Naive thymus-derived CD8-positive, alpha-beta T cell (primary cell): ENCODE measurements at regions not wholly inside any gene's neighbourhood (a gene's known extent, or its start where the extent isn't known, plus 50 kb on each side); places are given as distances from the start of the nearest gene placed in this dataset.
"Not testable (repeated sequence)": the region's sequence is repeated elsewhere in the genome, so short reads cannot be mapped to it uniquely, and the experiment has no call there.

Experiments used
- ATAC-seq, 2 donors: fragments of 150-1000 bp; cut with Tn5 transposase in 1 of 2; sonication (Bioruptor Pico), chemical (Tn5 transposase) in 1 of 2; 1 replicate in 1 of 2; 2 replicates in 1 of 2; pipeline ENCODE4 v1.10.0; 2021; ENCODE audit warnings: mild to moderate bottlenecking in 2 of 2, moderate library complexity in 2 of 2
- POLR2A ChIA-PET: fragments of 350-600 bp; sonication (Branson Sonifier 250); formaldehyde crosslinking; loops from one replicate; lab custom pipeline; 2021; ENCODE audit warnings: antibody characterized with exemption; lab: Charles Lee
- DNase-seq, 10 donors: peaks; one replicate each; pipeline versions ENCODE4 v3.0.0 to v3.0.0-alpha.2; 2020 to 2022
- H3K27ac Mint-ChIP-seq, 10 donors: one replicate each; pipeline ENCODE4 v1.8.0; 2020 to 2022; ENCODE audit warnings: mild to moderate bottlenecking in 10 of 10, mixed read lengths in 10 of 10, moderate library complexity in 4 of 10, inconsistent platforms in 1 of 10
- H3K27me3 Mint-ChIP-seq, 5 donors: one replicate each; pipeline ENCODE4 v1.8.0; 2021 to 2022; ENCODE audit warnings: mixed read lengths in 5 of 5
- H3K36me3 Mint-ChIP-seq, 3 donors: one replicate each; pipeline ENCODE4 v1.8.0; 2020 to 2022; ENCODE audit warnings: mixed read lengths in 3 of 3, mild to moderate bottlenecking in 2 of 3, inconsistent platforms in 1 of 3
- H3K4me1 Mint-ChIP-seq, 4 donors: one replicate each; pipeline ENCODE4 v1.8.0; 2021 to 2022; ENCODE audit warnings: mixed read lengths in 4 of 4
- H3K4me3 Mint-ChIP-seq, 10 donors: one replicate each; pipeline ENCODE4 v1.8.0; 2020 to 2022; ENCODE audit warnings: mild to moderate bottlenecking in 10 of 10, mixed read lengths in 10 of 10, moderate library complexity in 6 of 10, inconsistent platforms in 1 of 10
- H3K9me3 Mint-ChIP-seq, 9 donors: one replicate each; pipeline ENCODE4 v1.8.0; 2020 to 2022; ENCODE audit warnings: mixed read lengths in 9 of 9, mild to moderate bottlenecking in 3 of 9, inconsistent platforms in 1 of 9, moderate library complexity in 1 of 9

- POLR2A ChIA-PET: no interaction called here
- no peak for ATAC-seq
- H3K36me3 Mint-ChIP-seq: no peaks in the 10 kb centered on the region
Observed at GRCh38 chr13:65725006-65725405, 1505.1 kb downstream of the PCDH9 start.

GRCh38 chr13:65724226-65724625, 1505.9 kb downstream of the PCDH9 start:
- DNase-seq (no peak), ATAC-seq (no peak)
- no peak overlapping the region for H3K27ac Mint-ChIP-seq
- no peak overlapping the region for H3K4me3 Mint-ChIP-seq
- H3K36me3 Mint-ChIP-seq: no peaks in the 10 kb centered on the region
- no peaks in the 10 kb centered on the region for H3K4me1 Mint-ChIP-seq
- POLR2A ChIA-PET: no interaction called here
- H3K9me3 Mint-ChIP-seq: peaks cover 0 to 6% (median 3%) of the 10 kb centered on the region in 9 donors
- H3K27me3 Mint-ChIP-seq: no peaks in the 10 kb centered on the region

More at GRCh38 chr13:65725006-65725405, 1505.1 kb downstream of the PCDH9 start:
- Mint-ChIP-seq H3K27me3 (no peaks in the 10 kb centered on the region), H3K9me3 (peaks cover 0 to 6% (median 0%) of the 10 kb centered on the region in 9 donors), H3K4me1 (no peaks in the 10 kb centered on the region), H3K27ac (no peak overlapping the region), H3K4me3 (no peak overlapping the region)
- DNase-seq: no peak

GRCh38 chr13:65722506-65722905, 1507.6 kb downstream of the PCDH9 start:
- Mint-ChIP-seq H3K4me3 (no peak overlapping the region), H3K27ac (no peak overlapping the region), H3K36me3 (no peaks in the 10 kb centered on the region), H3K27me3 (no peaks in the 10 kb centered on the region), H3K4me1 (no peaks in the 10 kb centered on the region), H3K9me3 (peaks cover 0 to 16% (median 6%) of the 10 kb centered on the region in 9 donors)
- POLR2A ChIA-PET: no interaction called here
- DNase-seq: no peak
- ATAC-seq: no peak

GRCh38 chr13:65719831-65720230, 1510.3 kb downstream of the PCDH9 start:
- Mint-ChIP-seq H3K27me3 (no peaks in the 10 kb centered on the region), H3K36me3 (no peaks in the 10 kb centered on the region), H3K9me3 (peaks cover 2 to 27% (median 9%) of the 10 kb centered on the region in 9 donors), H3K4me1 (no peaks in the 10 kb centered on the region), H3K4me3 (no peak overlapping the region), H3K27ac (no peak overlapping the region)
- DNase-seq (no peak), ATAC-seq (no peak)
- POLR2A ChIA-PET: no interaction called here

GRCh38 chr13:65710514-65710913, 1519.6 kb downstream of the PCDH9 start:
- DNase-seq (no peak), ATAC-seq (no peak)
- POLR2A ChIA-PET: no interaction called here
- Mint-ChIP-seq H3K4me3 (no peak overlapping the region), H3K27me3 (no peaks in the 10 kb centered on the region), H3K27ac (no peak overlapping the region), H3K36me3 (no peaks in the 10 kb centered on the region), H3K4me1 (no peaks in the 10 kb centered on the region), H3K9me3 (peaks cover 0 to 21% (median 2%) of the 10 kb centered on the region in 9 donors)

- POLR2A ChIA-PET: no interaction called here
- no peak for ATAC-seq
Observed at GRCh38 chr13:65697843-65698242, 1532.3 kb downstream of the PCDH9 start.

GRCh38 chr13:65679240-65679639, 1550.9 kb downstream of the PCDH9 start:
- POLR2A ChIA-PET: no interaction called here
- Mint-ChIP-seq H3K4me3 (no peak overlapping the region), H3K36me3 (no peaks in the 10 kb centered on the region), H3K27ac (no peak overlapping the region), H3K27me3 (no peaks in the 10 kb centered on the region), H3K4me1 (no peaks in the 10 kb centered on the region), H3K9me3 (peaks cover 0 to 25% (median 4%) of the 10 kb centered on the region in 9 donors)
- ATAC-seq: no peak
- no peak for DNase-seq

More at GRCh38 chr13:65697843-65698242, 1532.3 kb downstream of the PCDH9 start:
- Mint-ChIP-seq H3K27me3 (no peaks in the 10 kb centered on the region), H3K4me1 (no peaks in the 10 kb centered on the region), H3K36me3 (no peaks in the 10 kb centered on the region), H3K4me3 (no peak overlapping the region), H3K27ac (no peak overlapping the region), H3K9me3 (peaks cover 0 to 13% (median 1%) of the 10 kb centered on the region in 9 donors)
- no peak for DNase-seq

- POLR2A ChIA-PET: no interaction called here
Observed at GRCh38 chr13:65677906-65678305, 1552.2 kb downstream of the PCDH9 start.

GRCh38 chr13:65675383-65675782, 1554.8 kb downstream of the PCDH9 start:
- H3K4me3 Mint-ChIP-seq, H3K4me1 Mint-ChIP-seq, H3K36me3 Mint-ChIP-seq, H3K27ac Mint-ChIP-seq, ATAC-seq, H3K27me3 Mint-ChIP-seq, POLR2A ChIA-PET: not testable (repeated sequence)
- DNase-seq: peak in 1 of 10 donors; percentile 43
- peaks cover 0 to 59% (median 34%) of the 10 kb centered on the region in 9 donors for H3K9me3 Mint-ChIP-seq

More at GRCh38 chr13:65677906-65678305, 1552.2 kb downstream of the PCDH9 start:
- Mint-ChIP-seq H3K27ac (no peak overlapping the region), H3K36me3 (no peaks in the 10 kb centered on the region), H3K4me1 (no peaks in the 10 kb centered on the region), H3K4me3 (no peak overlapping the region), H3K27me3 (no peaks in the 10 kb centered on the region), H3K9me3 (peaks cover 0 to 37% (median 10%) of the 10 kb centered on the region in 9 donors)
- ATAC-seq: no peak
- no peak for DNase-seq

GRCh38 chr13:65670014-65670625, 1560.0 kb downstream of the PCDH9 start:
- POLR2A ChIA-PET: no interaction called here
- Mint-ChIP-seq H3K36me3 (peaks cover 0 to 5% (median 0%) of the 10 kb centered on the region in 3 donors), H3K27me3 (no peaks in the 10 kb centered on the region), H3K9me3 (peaks cover 0 to 53% (median 38%) of the 10 kb centered on the region in 9 donors), H3K4me3 (no peak overlapping the region), H3K4me1 (no peaks in the 10 kb centered on the region), H3K27ac (no peak overlapping the region)
- ATAC-seq: no peak
- DNase-seq: no peak

GRCh38 chr13:65660731-65661130, 1569.4 kb downstream of the PCDH9 start:
- Mint-ChIP-seq H3K4me3 (no peak overlapping the region), H3K27ac (no peak overlapping the region), H3K4me1 (no peaks in the 10 kb centered on the region), H3K9me3 (peaks cover 0 to 12% (median 4%) of the 10 kb centered on the region in 9 donors), H3K27me3 (no peaks in the 10 kb centered on the region), H3K36me3 (no peaks in the 10 kb centered on the region)
- no peak for ATAC-seq
- POLR2A ChIA-PET: no interaction called here
- no peak for DNase-seq

- peaks cover 0 to 6% (median 0%) of the 10 kb centered on the region in 9 donors for H3K9me3 Mint-ChIP-seq
- ATAC-seq (no peak), DNase-seq (no peak)
- H3K27ac Mint-ChIP-seq: no peak overlapping the region
- no peaks in the 10 kb centered on the region for H3K36me3 Mint-ChIP-seq
- no peaks in the 10 kb centered on the region for H3K4me1 Mint-ChIP-seq
- no peaks in the 10 kb centered on the region for H3K27me3 Mint-ChIP-seq
- H3K4me3 Mint-ChIP-seq: no peak overlapping the region
- POLR2A ChIA-PET: no interaction called here
Observed at GRCh38 chr13:65656740-65657329, 1573.3 kb downstream of the PCDH9 start.

- Mint-ChIP-seq H3K36me3 (no peaks in the 10 kb centered on the region), H3K27me3 (no peaks in the 10 kb centered on the region), H3K27ac (no peak overlapping the region), H3K4me1 (no peaks in the 10 kb centered on the region), H3K4me3 (no peak overlapping the region), H3K9me3 (peaks cover 0 to 4% (median 0%) of the 10 kb centered on the region in 9 donors)
- POLR2A ChIA-PET: no interaction called here
- no peak for DNase-seq
- ATAC-seq: no peak
Observed at GRCh38 chr13:65653613-65654012, 1576.5 kb downstream of the PCDH9 start.
